ENCODE measurements at regions not wholly inside any gene's neighbourhood (a gene's known extent, or its start where the extent isn't known, plus 50 kb on each side); places are given as distances from the start of the nearest gene placed in this dataset.

DNA sequence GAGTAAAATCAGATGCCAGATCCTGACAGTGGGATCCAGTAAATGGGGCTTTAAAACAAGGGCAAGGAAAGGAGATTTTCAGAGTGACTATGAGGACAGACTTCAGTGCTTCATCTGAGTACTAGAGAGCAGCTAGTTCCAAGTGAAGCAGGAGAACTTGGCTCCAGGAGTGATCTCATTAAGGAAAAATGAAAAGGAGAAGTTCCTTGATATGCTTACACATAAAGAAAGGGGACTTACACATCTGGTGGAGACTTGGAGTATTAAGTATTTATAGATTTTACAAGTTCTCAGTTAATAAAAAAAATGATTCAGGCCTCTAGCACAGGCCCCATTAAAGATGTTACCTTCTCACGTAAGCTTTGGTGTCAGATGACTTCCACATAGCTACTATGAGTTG is 105.8 kb downstream of the ICOS start:
- Histone ChIP-seq H3F3A (ENCODE audit: insufficient read depth, low read length) (no peaks in the 10 kb centered on the region), H3K9me2 (ENCODE audit: low read depth, low read length) (no peaks in the 10 kb centered on the region), H2AFZ (ENCODE audit: low read length) (no peak overlapping the region), H3K4me3 (ENCODE audit: low read depth, low read length, poor library complexity, severe bottlenecking) (no peak overlapping the region), H4K20me1 (ENCODE audit: insufficient read depth, low read length) (no peaks in the 10 kb centered on the region), H3K4me2 (ENCODE audit: low read length) (no peak overlapping the region), H3K36me3 (ENCODE audit: insufficient read depth, low read length) (no peaks in the 10 kb centered on the region), H3K79me2 (ENCODE audit: insufficient read depth, low read length) (no peaks in the 10 kb centered on the region), H3K9me3 (ENCODE audit: low read length) (no peaks in the 10 kb centered on the region), H3K27me3 (ENCODE audit: insufficient read depth, low read length) (no peaks in the 10 kb centered on the region), H3K27ac (ENCODE audit: low read depth, low read length, poor library complexity, severe bottlenecking) (no peak overlapping the region), H3K9ac (ENCODE audit: low read length) (no peak overlapping the region), H3K4me1 (ENCODE audit: insufficient read depth, low read length, severe bottlenecking) (peaks cover 8% of the 10 kb centered on the region)
- TF ChIP-seq, protein P1, sequence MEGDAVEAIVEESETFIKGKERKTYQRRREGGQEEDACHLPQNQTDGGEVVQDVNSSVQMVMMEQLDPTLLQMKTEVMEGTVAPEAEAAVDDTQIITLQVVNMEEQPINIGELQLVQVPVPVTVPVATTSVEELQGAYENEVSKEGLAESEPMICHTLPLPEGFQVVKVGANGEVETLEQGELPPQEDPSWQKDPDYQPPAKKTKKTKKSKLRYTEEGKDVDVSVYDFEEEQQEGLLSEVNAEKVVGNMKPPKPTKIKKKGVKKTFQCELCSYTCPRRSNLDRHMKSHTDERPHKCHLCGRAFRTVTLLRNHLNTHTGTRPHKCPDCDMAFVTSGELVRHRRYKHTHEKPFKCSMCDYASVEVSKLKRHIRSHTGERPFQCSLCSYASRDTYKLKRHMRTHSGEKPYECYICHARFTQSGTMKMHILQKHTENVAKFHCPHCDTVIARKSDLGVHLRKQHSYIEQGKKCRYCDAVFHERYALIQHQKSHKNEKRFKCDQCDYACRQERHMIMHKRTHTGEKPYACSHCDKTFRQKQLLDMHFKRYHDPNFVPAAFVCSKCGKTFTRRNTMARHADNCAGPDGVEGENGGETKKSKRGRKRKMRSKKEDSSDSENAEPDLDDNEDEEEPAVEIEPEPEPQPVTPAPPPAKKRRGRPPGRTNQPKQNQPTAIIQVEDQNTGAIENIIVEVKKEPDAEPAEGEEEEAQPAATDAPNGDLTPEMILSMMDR (IDR thresholded peaks at IDR 0.05; ENCODE audit: low read length): no peak
- TF ChIP-seq EZH2 (IDR thresholded peaks at IDR 0.05; ENCODE audit: borderline replicate concordance, low read length): no peak

DNA sequence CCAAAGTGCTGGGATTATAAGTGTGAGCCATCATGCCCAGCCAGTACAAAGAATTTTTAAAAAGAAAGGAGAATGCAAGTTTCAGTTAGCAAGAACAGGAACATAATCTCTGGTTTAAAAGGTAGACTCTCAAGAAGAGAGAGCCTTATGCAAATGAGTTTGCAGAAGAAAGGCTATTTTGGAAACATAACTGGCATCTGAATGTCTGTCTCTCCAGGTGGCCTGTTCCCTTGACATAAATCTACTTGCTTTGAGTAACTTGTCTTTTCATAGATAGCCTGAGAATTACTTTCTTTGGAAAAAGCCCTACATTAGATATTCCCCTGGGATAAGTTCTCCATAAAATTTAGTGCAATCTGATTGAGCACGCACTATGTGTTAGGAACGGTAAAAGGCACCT is 109.6 kb downstream of the ICOS start:
- TF ChIP-seq, protein P1 (IDR thresholded peaks at IDR 0.05; ENCODE audit: low read length): no peak
- TF ChIP-seq EZH2 (IDR thresholded peaks at IDR 0.05; ENCODE audit: borderline replicate concordance, low read length): no peak
- Histone ChIP-seq H3K4me3 (ENCODE audit: low read depth, low read length, poor library complexity, severe bottlenecking) (no peak overlapping the region), H3K9me3 (ENCODE audit: low read length) (no peaks in the 10 kb centered on the region), H3K4me2 (ENCODE audit: low read length) (no peak overlapping the region), H3K27ac (ENCODE audit: low read depth, low read length, poor library complexity, severe bottlenecking) (no peak overlapping the region), H3K36me3 (ENCODE audit: insufficient read depth, low read length) (no peaks in the 10 kb centered on the region), H3K27me3 (ENCODE audit: insufficient read depth, low read length) (no peaks in the 10 kb centered on the region), H3K9ac (ENCODE audit: low read length) (no peak overlapping the region), H3K4me1 (ENCODE audit: insufficient read depth, low read length, severe bottlenecking) (peaks cover 8% of the 10 kb centered on the region), H3K9me2 (ENCODE audit: low read depth, low read length) (no peaks in the 10 kb centered on the region), H3F3A (ENCODE audit: insufficient read depth, low read length) (no peaks in the 10 kb centered on the region), H2AFZ (ENCODE audit: low read length) (no peak overlapping the region), H4K20me1 (ENCODE audit: insufficient read depth, low read length) (no peaks in the 10 kb centered on the region), H3K79me2 (ENCODE audit: insufficient read depth, low read length) (no peaks in the 10 kb centered on the region)

DNA sequence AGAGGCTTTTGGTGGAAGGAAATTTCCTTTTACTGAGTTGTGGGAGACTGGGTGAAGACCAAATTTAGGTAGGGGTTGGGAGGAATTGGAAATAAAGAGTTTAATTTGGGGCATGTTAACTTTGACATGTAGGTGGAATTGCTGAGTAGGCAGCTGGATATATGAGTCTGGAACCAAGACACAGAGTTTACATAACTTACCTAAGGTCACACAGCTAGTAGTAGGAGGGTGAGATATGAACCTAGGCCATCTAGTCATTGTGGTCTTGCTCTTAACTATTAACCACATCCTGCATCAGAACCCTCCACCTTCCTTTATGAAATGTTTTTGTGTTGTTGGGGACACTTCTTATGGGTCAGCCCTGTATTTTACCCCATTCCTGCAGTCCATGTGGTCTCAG is 113.1 kb downstream of the ICOS start:
- H3K9ac ChIP-seq (ENCODE audit: low read length): no peak overlapping the region
- H3K9me2 ChIP-seq (ENCODE audit: low read depth, low read length): no peaks in the 10 kb centered on the region
- no peaks in the 10 kb centered on the region for H3K36me3 ChIP-seq (ENCODE audit: insufficient read depth, low read length)
- H3K27me3 ChIP-seq (ENCODE audit: insufficient read depth, low read length): no peaks in the 10 kb centered on the region
- H3K4me2 ChIP-seq (ENCODE audit: low read length): no peak overlapping the region
- no peaks in the 10 kb centered on the region for H3F3A ChIP-seq (ENCODE audit: insufficient read depth, low read length)
- H4K20me1 ChIP-seq (ENCODE audit: insufficient read depth, low read length): no peaks in the 10 kb centered on the region
- no peak overlapping the region for H3K27ac ChIP-seq (ENCODE audit: low read depth, low read length, poor library complexity, severe bottlenecking)
- TF ChIP-seq, protein P1 (IDR thresholded peaks at IDR 0.05; ENCODE audit: low read length): no peak
- TF ChIP-seq EZH2 (IDR thresholded peaks at IDR 0.05; ENCODE audit: borderline replicate concordance, low read length): no peak
- H3K9me3 ChIP-seq (ENCODE audit: low read length): no peaks in the 10 kb centered on the region
- no peaks in the 10 kb centered on the region for H3K79me2 ChIP-seq (ENCODE audit: insufficient read depth, low read length)
- H2AFZ ChIP-seq (ENCODE audit: low read length): no peak overlapping the region
- no peak overlapping the region for H3K4me3 ChIP-seq (ENCODE audit: low read depth, low read length, poor library complexity, severe bottlenecking)
- peaks cover 8% of the 10 kb centered on the region for H3K4me1 ChIP-seq (ENCODE audit: insufficient read depth, low read length, severe bottlenecking)
